Osteocyte (in vitro differentiated cells): ENCODE measurements at regions not wholly inside any gene's neighbourhood (a gene's known extent, or its start where the extent isn't known, plus 50 kb on each side); places are given as distances from the start of the nearest gene placed in this dataset.

Experiments
- DNase-seq: peaks from one replicate; pipeline ENCODE4 v3.0.0; 2021; ENCODE audit warnings: mixed read lengths; ENCODE audit not compliant: unreplicated experiment; ENCODE audit errors: extremely low spot score
- H3K27ac Mint-ChIP-seq: one replicate; pipeline ENCODE4 v1.8.0; 2021; ENCODE audit warnings: mild to moderate bottlenecking, mixed read lengths; ENCODE audit not compliant: unreplicated experiment
- H3K27me3 Mint-ChIP-seq: one replicate; pipeline ENCODE4 v1.8.0; 2021; ENCODE audit warnings: mixed read lengths; ENCODE audit not compliant: unreplicated experiment
- H3K36me3 Mint-ChIP-seq: one replicate; pipeline ENCODE4 v1.8.0; 2021; ENCODE audit warnings: mixed read lengths; ENCODE audit not compliant: unreplicated experiment
- H3K4me1 Mint-ChIP-seq: one replicate; pipeline ENCODE4 v1.8.0; 2021; ENCODE audit warnings: mixed read lengths; ENCODE audit not compliant: unreplicated experiment
- H3K4me3 Mint-ChIP-seq: one replicate; pipeline ENCODE4 v1.8.0; 2021; ENCODE audit warnings: mild to moderate bottlenecking, moderate library complexity, mixed read lengths; ENCODE audit not compliant: unreplicated experiment
- H3K9me3 Mint-ChIP-seq: one replicate; pipeline ENCODE4 v1.8.0; 2021; ENCODE audit warnings: mixed read lengths; ENCODE audit not compliant: unreplicated experiment
- CTCF ChIP-seq: fragments of 200-600 bp; sonication (generic); IDR thresholded peaks from 2 replicates; pipeline ENCODE4 v1.5.0; 2021; ENCODE audit warnings: antibody characterized with exemption, mild to moderate bottlenecking, moderate library complexity

GRCh38 chr5:27402828-27403227, 364.4 kb upstream of the CDH9 start:
- DNase-seq: no peak
- no peak overlapping the region for H3K4me3 Mint-ChIP-seq
- no peaks in the 10 kb centered on the region for H3K36me3 Mint-ChIP-seq
- no peak overlapping the region for H3K27ac Mint-ChIP-seq
- H3K9me3 Mint-ChIP-seq: peaks cover 12% of the 10 kb centered on the region
- no peak for TF ChIP-seq CTCF
- no peaks in the 10 kb centered on the region for H3K4me1 Mint-ChIP-seq
- peaks cover 6% of the 10 kb centered on the region for H3K27me3 Mint-ChIP-seq

- Mint-ChIP-seq H3K4me3 (no peak overlapping the region), H3K36me3 (no peaks in the 10 kb centered on the region), H3K4me1 (no peaks in the 10 kb centered on the region), H3K27ac (no peak overlapping the region), H3K27me3 (peaks cover 2% of the 10 kb centered on the region), H3K9me3 (peaks cover 13% of the 10 kb centered on the region)
- DNase-seq: no peak
- TF ChIP-seq CTCF: no peak
Observed at GRCh38 chr5:27396998-27397397, 358.6 kb upstream of the CDH9 start.

- no peak overlapping the region for H3K4me3 Mint-ChIP-seq
- TF ChIP-seq CTCF: no peak
- no peak for DNase-seq
- no peaks in the 10 kb centered on the region for H3K36me3 Mint-ChIP-seq
- peaks cover 3% of the 10 kb centered on the region for H3K9me3 Mint-ChIP-seq
- no peak overlapping the region for H3K27ac Mint-ChIP-seq
- peaks cover 3% of the 10 kb centered on the region for H3K27me3 Mint-ChIP-seq
- no peaks in the 10 kb centered on the region for H3K4me1 Mint-ChIP-seq
Observed at GRCh38 chr5:27392716-27393115, 354.3 kb upstream of the CDH9 start.

- TF ChIP-seq CTCF: no peak
- peaks cover 3% of the 10 kb centered on the region for H3K9me3 Mint-ChIP-seq
- no peak overlapping the region for H3K4me3 Mint-ChIP-seq
- no peaks in the 10 kb centered on the region for H3K36me3 Mint-ChIP-seq
- H3K27ac Mint-ChIP-seq: no peak overlapping the region
- H3K4me1 Mint-ChIP-seq: no peaks in the 10 kb centered on the region
- DNase-seq: no peak
- H3K27me3 Mint-ChIP-seq: peaks cover 18% of the 10 kb centered on the region
Observed at GRCh38 chr5:27389696-27390095, 351.3 kb upstream of the CDH9 start.

- H3K27me3 Mint-ChIP-seq: peaks cover 18% of the 10 kb centered on the region
- no peaks in the 10 kb centered on the region for H3K36me3 Mint-ChIP-seq
- TF ChIP-seq CTCF: no peak
- no peak overlapping the region for H3K27ac Mint-ChIP-seq
- no peak overlapping the region for H3K4me3 Mint-ChIP-seq
- H3K4me1 Mint-ChIP-seq: no peaks in the 10 kb centered on the region
- no peak for DNase-seq
- H3K9me3 Mint-ChIP-seq: peaks cover 3% of the 10 kb centered on the region
Observed at GRCh38 chr5:27388755-27389154, 350.4 kb upstream of the CDH9 start.
